Endothelial cell of umbilical vein (primary cell): ENCODE measurements at regions not wholly inside any gene's neighbourhood (a gene's known extent, or its start where the extent isn't known, plus 50 kb on each side); places are given as distances from the start of the nearest gene placed in this dataset.

Experiments
- BruUV-seq: library from RNA; stranded (reverse); fragments of 400-500 nt; replicated peaks from 2 replicates; lab custom pipeline; 2021; lab: Mats Ljungman, UMichigan
- CTCF ChIA-PET: fragments of 300-600, 350-600 bp; sonication (Branson Sonifier 250); formaldehyde crosslinking; loops from one replicate; lab custom pipeline; 2021; ENCODE audit warnings: antibody characterized with exemption, inconsistent platforms; lab: Charles Lee
- POLR2A ChIA-PET: fragments of 300-600, 350-600 bp; sonication (Branson Sonifier 250); formaldehyde crosslinking; loops from one replicate; lab custom pipeline; 2021; ENCODE audit warnings: antibody characterized with exemption, inconsistent platforms; lab: Charles Lee
- DNase-seq: peaks from one replicate; pipeline ENCODE4 v3.0.0-alpha.2; 2011; ENCODE audit warnings: low read depth, low spot score
- FAIRE-seq: peaks from 2 replicates; lab custom pipeline; 2011; peaks lifted over from hg19 to GRCh38; lab: Jason Lieb, UNC
- H2AFZ ChIP-seq: 2 replicates; pipeline ENCODE4 v1.6.0; 2012; ENCODE audit warnings: low read depth, low read length, control low read depth, inconsistent platforms
- H3K27ac ChIP-seq: 2 replicates; pipeline ENCODE4 v1.5.1; 2011; ENCODE audit warnings: low read depth, mild to moderate bottlenecking, control low read depth, low read length, moderate library complexity; ENCODE audit not compliant: insufficient read depth
- H3K27me3 ChIP-seq, 2 experiments: 2 replicates each; pipeline versions ENCODE4 v1.6.0 to v1.6.1; 2011; ENCODE audit warnings: low read length in 2 of 2, mixed read lengths in 1 of 2; ENCODE audit not compliant: control insufficient read depth in 2 of 2, insufficient read depth in 2 of 2
- H3K36me3 ChIP-seq, 2 experiments: 2 replicates in 1 of 2; 3 replicates in 1 of 2; pipeline ENCODE4 v1.5.1; 2011; ENCODE audit warnings: low read length in 2 of 2, mild to moderate bottlenecking in 1 of 2, moderate library complexity in 1 of 2; ENCODE audit not compliant: control insufficient read depth in 2 of 2, insufficient read depth in 2 of 2; ENCODE audit errors: extremely low read depth in 1 of 2
- H3K4me1 ChIP-seq: 3 replicates; pipeline ENCODE4 v1.5.1; 2011; ENCODE audit warnings: mild to moderate bottlenecking, low read length; ENCODE audit not compliant: control insufficient read depth, insufficient read depth; ENCODE audit errors: extremely low read depth
- H3K4me2 ChIP-seq: 2 replicates; pipeline ENCODE4 v1.6.1; 2011; ENCODE audit warnings: low read length, control low read depth, mixed read lengths; ENCODE audit not compliant: insufficient read depth
- H3K4me3 ChIP-seq, 3 experiments: fragments of 200-600 bp in 1 of 3; sonication (generic), shearing (Covaris generic) in 1 of 3; replicated peaks in 1 of 3; 2 replicates each; pipeline ENCODE4 v1.5.1; 2011 to 2016; ENCODE audit warnings: control low read depth in 3 of 3, low read length in 3 of 3, mild to moderate bottlenecking in 2 of 3, inconsistent platforms in 1 of 3, low read depth in 1 of 3, moderate library complexity in 1 of 3; ENCODE audit not compliant: insufficient read depth in 1 of 3
- H3K79me2 ChIP-seq: 2 replicates; pipeline ENCODE4 v1.6.0; 2012; ENCODE audit warnings: low read length, inconsistent platforms; ENCODE audit not compliant: control insufficient read depth, insufficient read depth
- H3K9ac ChIP-seq: replicated peaks from 2 replicates; pipeline ENCODE3; 2011; ENCODE audit warnings: low read length, control low read depth; ENCODE audit not compliant: insufficient read depth; ENCODE audit errors: extremely low read depth
- H3K9me1 ChIP-seq: replicated peaks from 3 replicates; pipeline ENCODE4 v1.6.0; 2011; ENCODE audit warnings: mild to moderate bottlenecking, low read length; ENCODE audit not compliant: control insufficient read depth, insufficient read depth; ENCODE audit errors: extremely low read depth
- H3K9me3 ChIP-seq: replicated peaks from 2 replicates; pipeline ENCODE4 v1.5.1; 2012; ENCODE audit warnings: low read length, inconsistent platforms; ENCODE audit not compliant: control insufficient read depth, insufficient read depth
- H4K20me1 ChIP-seq: replicated peaks from 2 replicates; pipeline ENCODE3; 2011; ENCODE audit warnings: mild to moderate bottlenecking, low read length; ENCODE audit not compliant: control insufficient read depth, insufficient read depth; ENCODE audit errors: extremely low read depth
- EZH2 ChIP-seq: IDR thresholded peaks from 2 replicates; pipeline ENCODE4 v1.6.1; 2012; ENCODE audit warnings: borderline replicate concordance, low read depth, mild to moderate bottlenecking, moderate library complexity, low read length, inconsistent platforms; ENCODE audit not compliant: severe bottlenecking
- FOS ChIP-seq: IDR thresholded peaks from 2 replicates; pipeline ENCODE4 v1.6.1; 2011; ENCODE audit warnings: mild to moderate bottlenecking, low read length, moderate library complexity, borderline replicate concordance; ENCODE audit not compliant: insufficient read depth
- GATA2 ChIP-seq: IDR thresholded peaks from 2 replicates; pipeline ENCODE4 v1.7.0; 2011; ENCODE audit warnings: low read depth, mild to moderate bottlenecking, moderate library complexity, mixed read lengths, low read length; ENCODE audit not compliant: insufficient read length, insufficient read depth
- JUN ChIP-seq: IDR thresholded peaks from 2 replicates; pipeline ENCODE4 v1.6.1; 2011; ENCODE audit warnings: borderline replicate concordance, low read depth; ENCODE audit not compliant: insufficient read length, insufficient read depth
- MYC ChIP-seq: IDR thresholded peaks from one replicate; pipeline ENCODE4 v1.6.1; 2011; ENCODE audit warnings: mild to moderate bottlenecking, low read depth, low read length
- POLR2A ChIP-seq: IDR thresholded peaks from 2 replicates; pipeline ENCODE4 v1.6.1; 2012; ENCODE audit warnings: low read depth, mild to moderate bottlenecking, control low read depth, low read length
- POLR2AphosphoS5 ChIP-seq: IDR thresholded peaks from 2 replicates; pipeline ENCODE4 v1.6.1; 2012; ENCODE audit warnings: low read depth, mild to moderate bottlenecking, control low read depth, low read length, moderate library complexity; ENCODE audit not compliant: insufficient read depth
- dilution Hi-C: fragments of 300-500 bp; cut with MboI; formaldehyde crosslinking; loops from one replicate; pipeline ENCODE4 v1.15.0; 2019; ENCODE audit warnings: low sequenced_read_pairs; ENCODE audit not compliant: extremely low pct_ligation_motif_present
- intact Hi-C: fragments of 100-400 bp; cut with micrococcal nuclease; formaldehyde crosslinking; loops from one replicate; pipeline ENCODE4 v1.10.0; 2022
- TF ChIP-seq, protein P1 (sequence below): IDR thresholded peaks from 2 replicates; pipeline ENCODE4 v1.6.1; 2011; ENCODE audit not compliant: insufficient read depth, insufficient read length
- TF ChIP-seq, protein P2 (sequence below), 2 donors: IDR thresholded peaks; 1 replicate in 1 of 2; 2 replicates in 1 of 2; pipeline ENCODE4 v1.5.1; 2011; ENCODE audit warnings: low read length in 2 of 2, mild to moderate bottlenecking in 2 of 2, moderate library complexity in 2 of 2, control low read depth in 1 of 2, inconsistent platforms in 1 of 2, low read depth in 1 of 2; ENCODE audit not compliant: insufficient read depth in 1 of 2; ENCODE audit errors: extremely low read depth in 1 of 2

DNA sequence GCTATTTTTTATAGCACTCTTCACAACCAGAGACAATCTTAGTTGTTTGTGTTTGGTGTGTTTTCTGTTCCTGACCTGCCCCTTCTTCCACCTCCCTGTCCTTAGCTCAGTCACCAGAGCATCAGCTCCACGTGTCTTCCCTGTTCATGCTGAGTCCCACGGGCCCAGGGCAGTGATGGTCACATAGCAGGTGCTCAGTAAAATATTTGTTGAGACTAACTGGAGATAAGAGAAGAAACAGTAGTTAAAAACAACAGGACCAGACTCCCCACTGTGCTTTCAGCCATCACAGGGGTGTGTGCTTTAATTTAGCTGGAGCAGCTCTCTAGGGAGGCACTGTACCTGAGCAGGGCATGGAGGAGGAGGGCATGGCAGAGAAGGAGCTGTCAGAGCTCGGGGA, 307.3 kb upstream of the ZNF32 start:
- no peak overlapping the region for H3K4me3 ChIP-seq
- H2AFZ ChIP-seq = no peak overlapping the region
- intact Hi-C loops (no loop called here), dilution Hi-C loops (no loop called here)
- H3K9me3 ChIP-seq = no peaks in the 10 kb centered on the region
- no peak overlapping the region for H3K4me2 ChIP-seq
- no peaks in the 10 kb centered on the region for H3K4me1 ChIP-seq
- CTCF ChIA-PET = interaction anchor here (1.7 kb wide), 1 partner anchor 266 kb away, joined by 4 read pairs; no protein-coding TSS in a partner anchor
- no peak overlapping the region for H3K9ac ChIP-seq
- no peaks in the 10 kb centered on the region for H3K36me3 ChIP-seq
- POLR2A ChIA-PET = no interaction called here
- H4K20me1 ChIP-seq = no peaks in the 10 kb centered on the region
- FAIRE-seq = no peak
- DNase-seq = no peak
- H3K27ac ChIP-seq = no peak overlapping the region
- BruUV-seq = no TSS peak
- no peaks in the 10 kb centered on the region for H3K79me2 ChIP-seq
- peaks cover 0 to 3% of the 10 kb centered on the region in 2 experiments for H3K27me3 ChIP-seq
- TF ChIP-seq GATA2 (no peak), POLR2AphosphoS5 (no peak), FOS (no peak), POLR2A (no peak), JUN (no peak), EZH2 (no peak), MYC (no peak)
- TF ChIP-seq, protein P1, sequence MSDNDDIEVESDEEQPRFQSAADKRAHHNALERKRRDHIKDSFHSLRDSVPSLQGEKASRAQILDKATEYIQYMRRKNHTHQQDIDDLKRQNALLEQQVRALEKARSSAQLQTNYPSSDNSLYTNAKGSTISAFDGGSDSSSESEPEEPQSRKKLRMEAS = no peak
- TF ChIP-seq, protein P2, sequence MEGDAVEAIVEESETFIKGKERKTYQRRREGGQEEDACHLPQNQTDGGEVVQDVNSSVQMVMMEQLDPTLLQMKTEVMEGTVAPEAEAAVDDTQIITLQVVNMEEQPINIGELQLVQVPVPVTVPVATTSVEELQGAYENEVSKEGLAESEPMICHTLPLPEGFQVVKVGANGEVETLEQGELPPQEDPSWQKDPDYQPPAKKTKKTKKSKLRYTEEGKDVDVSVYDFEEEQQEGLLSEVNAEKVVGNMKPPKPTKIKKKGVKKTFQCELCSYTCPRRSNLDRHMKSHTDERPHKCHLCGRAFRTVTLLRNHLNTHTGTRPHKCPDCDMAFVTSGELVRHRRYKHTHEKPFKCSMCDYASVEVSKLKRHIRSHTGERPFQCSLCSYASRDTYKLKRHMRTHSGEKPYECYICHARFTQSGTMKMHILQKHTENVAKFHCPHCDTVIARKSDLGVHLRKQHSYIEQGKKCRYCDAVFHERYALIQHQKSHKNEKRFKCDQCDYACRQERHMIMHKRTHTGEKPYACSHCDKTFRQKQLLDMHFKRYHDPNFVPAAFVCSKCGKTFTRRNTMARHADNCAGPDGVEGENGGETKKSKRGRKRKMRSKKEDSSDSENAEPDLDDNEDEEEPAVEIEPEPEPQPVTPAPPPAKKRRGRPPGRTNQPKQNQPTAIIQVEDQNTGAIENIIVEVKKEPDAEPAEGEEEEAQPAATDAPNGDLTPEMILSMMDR (IDR thresholded peaks at IDR 0.05; ENCODE audit: extremely low read depth in 1 of 2, insufficient read depth in 1 of 2, low read depth in 1 of 2, low read length in 2 of 2) = no peak
- no peaks in the 10 kb centered on the region for H3K9me1 ChIP-seq
